Vagina (tissue), 2 donors: ENCODE measurements at regions not wholly inside any gene's neighbourhood (a gene's known extent, or its start where the extent isn't known, plus 50 kb on each side); places are given as distances from the start of the nearest gene placed in this dataset.
A peak's percentile ranks its signal among the peaks of the same experiment; 100 is the strongest.

Source experiments
- CTCF ChIP-seq, 3 experiments: fragments of 450-650 bp in 2 of 3; fragments of 200-600 bp in 1 of 3; sonication (generic) in 1 of 3; IDR thresholded peaks; one replicate each; pipeline ENCODE4 v1.5.1; 2017 to 2019; ENCODE audit warnings: antibody characterized with exemption in 3 of 3, mild to moderate bottlenecking in 2 of 3, moderate library complexity in 2 of 3
- POLR2A ChIP-seq, 2 donors: fragments of 450-650 bp; IDR thresholded peaks; one replicate each; pipeline ENCODE4 v1.6.1; 2017; ENCODE audit warnings: antibody characterized with exemption in 2 of 2, mild to moderate bottlenecking in 2 of 2, moderate library complexity in 2 of 2
- POLR2AphosphoS5 ChIP-seq, 2 donors: sonication (generic); formaldehyde crosslinking; IDR thresholded peaks; one replicate each; pipeline ENCODE4 v1.9.0; 2017; ENCODE audit warnings: antibody characterized with exemption in 2 of 2, mild to moderate bottlenecking in 2 of 2, low read depth in 1 of 2; ENCODE audit not compliant: insufficient read depth in 1 of 2

DNA sequence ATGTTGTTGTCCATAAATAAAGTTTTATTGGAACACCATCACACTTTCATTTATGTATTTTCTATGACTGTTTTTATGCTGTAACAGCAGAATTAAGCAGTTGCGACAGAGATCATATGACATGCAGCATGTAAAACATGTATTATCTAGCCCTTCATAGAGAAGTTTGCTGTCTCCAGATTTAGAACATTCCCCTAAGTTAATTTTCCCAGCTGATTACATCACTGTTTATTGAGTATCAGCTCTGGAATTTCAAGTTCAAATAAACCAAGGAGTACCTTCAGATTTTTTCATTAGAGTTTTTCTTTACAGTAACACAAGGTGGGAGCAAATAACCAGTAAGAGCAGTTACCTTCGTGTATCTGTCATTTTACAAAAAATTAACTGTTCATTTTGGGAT is 792.8 kb downstream of the USP25 start:
- no peak for TF ChIP-seq CTCF (IDR thresholded peaks at IDR 0.05)
- peak in 1 of 2 donors; percentile 16 for TF ChIP-seq POLR2AphosphoS5 (IDR thresholded peaks at IDR 0.05; ENCODE audit: insufficient read depth in 1 of 2, low read depth in 1 of 2)
- TF ChIP-seq POLR2A (IDR thresholded peaks at IDR 0.05), result no peak
